Common myeloid progenitor, CD34-positive (primary cell): ENCODE measurements at regions not wholly inside any gene's neighbourhood (a gene's known extent, or its start where the extent isn't known, plus 50 kb on each side); places are given as distances from the start of the nearest gene placed in this dataset.

Experiments used
- CTCF ChIA-PET: fragments of 350-600 bp; sonication (Branson Sonifier 250); formaldehyde crosslinking; loops from one replicate; lab custom pipeline; 2021; ENCODE audit warnings: antibody characterized with exemption; lab: Charles Lee
- POLR2A ChIA-PET: fragments of 350-600 bp; sonication (Branson Sonifier 250); formaldehyde crosslinking; loops from one replicate; lab custom pipeline; 2021; ENCODE audit warnings: antibody characterized with exemption; lab: Charles Lee
- DNase-seq, 3 donors: peaks; one replicate each; pipeline versions ENCODE4 v3.0.0 to v3.0.0-alpha.2; 2013
- H3K27ac ChIP-seq, 2 experiments: 1 replicate in 1 of 2; 2 replicates in 1 of 2; pipeline ENCODE4 v1.7.0; 2013; ENCODE audit warnings: inconsistent platforms in 2 of 2, low read length in 2 of 2, mild to moderate bottlenecking in 2 of 2, low read depth in 1 of 2, moderate library complexity in 1 of 2; ENCODE audit not compliant: severe bottlenecking in 2 of 2, insufficient read depth in 1 of 2, poor library complexity in 1 of 2
- H3K27me3 ChIP-seq, 5 experiments: replicated peaks in 2 of 5; 1 replicate in 3 of 5; 2 replicates in 2 of 5; pipeline versions ENCODE4 v1.6.1 to v1.7.0; 2013; ENCODE audit warnings: low read length in 4 of 5, mild to moderate bottlenecking in 2 of 5, moderate library complexity in 2 of 5, inconsistent platforms in 1 of 5; ENCODE audit not compliant: insufficient read depth in 5 of 5, control insufficient read depth in 4 of 5
- H3K36me3 ChIP-seq, 4 experiments: 1 replicate in 2 of 4; 2 replicates in 2 of 4; pipeline versions ENCODE4 v1.6.1 to v1.7.0; 2013; ENCODE audit warnings: low read length in 3 of 4, control low read depth in 1 of 4, mild to moderate bottlenecking in 1 of 4; ENCODE audit not compliant: control insufficient read depth in 4 of 4, insufficient read depth in 4 of 4
- H3K4me1 ChIP-seq, 4 experiments: 1 replicate in 3 of 4; 2 replicates in 1 of 4; pipeline versions ENCODE4 v1.6.1 to v1.7.1; 2013; ENCODE audit warnings: low read length in 3 of 4, mild to moderate bottlenecking in 3 of 4, control low read depth in 1 of 4, inconsistent platforms in 1 of 4, moderate library complexity in 1 of 4; ENCODE audit not compliant: control insufficient read depth in 4 of 4, insufficient read depth in 4 of 4; ENCODE audit errors: control extremely low read depth in 1 of 4
- H3K4me3 ChIP-seq, 7 experiments: 1 replicate in 4 of 7; 2 replicates in 3 of 7; pipeline versions ENCODE4 v1.5.1 to v1.7.0; 2013; ENCODE audit warnings: mild to moderate bottlenecking in 7 of 7, low read length in 6 of 7, moderate library complexity in 6 of 7, inconsistent platforms in 2 of 7, low read depth in 2 of 7, control low read depth in 1 of 7; ENCODE audit not compliant: insufficient read depth in 4 of 7, control insufficient read depth in 1 of 7; ENCODE audit errors: extremely low read depth in 1 of 7
- H3K9me3 ChIP-seq, 5 experiments: 1 replicate in 4 of 5; 2 replicates in 1 of 5; pipeline versions ENCODE4 v1.6.1 to v1.7.1; 2013; ENCODE audit warnings: low read length in 4 of 5, mild to moderate bottlenecking in 2 of 5, inconsistent platforms in 1 of 5, low read depth in 1 of 5, moderate library complexity in 1 of 5; ENCODE audit not compliant: control insufficient read depth in 4 of 5, insufficient read depth in 2 of 5; ENCODE audit errors: control extremely low read depth in 1 of 5
- WGBS: methylation state at CpG from one replicate; pipeline ENCODE4 v1.1.5; 2013; ENCODE audit not compliant: insufficient coverage; 5-methylcytosine and 5-hydroxymethylcytosine counted together

GRCh38 chr3:165526367-165526766 lies 310.9 kb downstream of the BCHE start:
- Histone ChIP-seq H3K27ac (no peak overlapping the region), H3K4me1 (no peaks in the 10 kb centered on the region), H3K36me3 (no peaks in the 10 kb centered on the region), H3K27me3 (no peaks in the 10 kb centered on the region), H3K4me3 (no peak overlapping the region), H3K9me3 (no peaks in the 10 kb centered on the region)
- CTCF ChIA-PET = no interaction called here
- POLR2A ChIA-PET = no interaction called here
- WGBS = no CpG with 5 or more reads among the region's 2 CpGs
- DNase-seq = no peak

GRCh38 chr3:165523801-165524200 lies 313.4 kb downstream of the BCHE start:
- H3K4me3 ChIP-seq = no peak overlapping the region
- CTCF ChIA-PET = no interaction called here
- H3K36me3 ChIP-seq = no peaks in the 10 kb centered on the region
- no peak for DNase-seq
- POLR2A ChIA-PET = no interaction called here
- no peaks in the 10 kb centered on the region for H3K9me3 ChIP-seq
- H3K4me1 ChIP-seq = no peaks in the 10 kb centered on the region
- H3K27ac ChIP-seq = no peak overlapping the region
- no peaks in the 10 kb centered on the region for H3K27me3 ChIP-seq

GRCh38 chr3:165522386-165522785 lies 314.8 kb downstream of the BCHE start:
- no peaks in the 10 kb centered on the region for H3K36me3 ChIP-seq
- no peak overlapping the region for H3K27ac ChIP-seq
- no peaks in the 10 kb centered on the region for H3K9me3 ChIP-seq
- no peak overlapping the region for H3K4me3 ChIP-seq
- no peaks in the 10 kb centered on the region for H3K4me1 ChIP-seq
- no peak for DNase-seq
- WGBS = no CpG with 5 or more reads among the region's 1 CpG
- POLR2A ChIA-PET = no interaction called here
- no peaks in the 10 kb centered on the region for H3K27me3 ChIP-seq
- CTCF ChIA-PET = no interaction called here

- no peaks in the 10 kb centered on the region for H3K27me3 ChIP-seq
- POLR2A ChIA-PET = no interaction called here
- H3K36me3 ChIP-seq = no peaks in the 10 kb centered on the region
- H3K4me1 ChIP-seq = no peaks in the 10 kb centered on the region
- H3K4me3 ChIP-seq = no peak overlapping the region
- CTCF ChIA-PET = no interaction called here
- no peak overlapping the region for H3K27ac ChIP-seq
- H3K9me3 ChIP-seq = no peaks in the 10 kb centered on the region
- DNase-seq = no peak
- 100% methylated on average over 1 of the region's 2 CpGs for WGBS
These were observed 315.9 kb downstream of the BCHE start for GRCh38 chr3:165521131-165521871.

DNA sequence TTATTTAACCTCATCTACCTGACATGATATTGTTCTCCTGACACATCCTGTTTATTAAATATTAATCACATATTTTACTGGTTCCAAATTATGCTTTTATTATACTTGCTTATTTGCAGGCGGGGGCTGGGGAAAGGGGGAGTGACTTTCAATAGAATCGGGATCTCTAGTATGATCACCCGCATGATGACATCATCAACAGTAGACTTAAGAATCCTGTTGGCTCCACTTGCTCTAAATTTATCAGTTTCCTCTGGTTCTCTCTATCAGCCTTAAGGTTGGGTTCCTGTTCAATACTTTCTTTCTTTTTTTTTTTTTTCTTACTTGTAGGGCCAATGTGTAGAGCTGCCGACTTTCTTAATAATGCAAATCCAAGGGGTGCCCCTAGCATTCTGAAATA lies 317.5 kb downstream of the BCHE start:
- Histone ChIP-seq H3K36me3 (no peaks in the 10 kb centered on the region), H3K9me3 (no peaks in the 10 kb centered on the region), H3K4me3 (no peak overlapping the region), H3K4me1 (no peaks in the 10 kb centered on the region), H3K27ac (no peak overlapping the region), H3K27me3 (no peaks in the 10 kb centered on the region)
- WGBS = no CpG with 5 or more reads among the region's 4 CpGs
- CTCF ChIA-PET = no interaction called here
- no peak for DNase-seq
- POLR2A ChIA-PET = no interaction called here

- no peaks in the 10 kb centered on the region for H3K9me3 ChIP-seq
- H3K27ac ChIP-seq = no peak overlapping the region
- ChIA-PET POLR2A (no interaction called here), CTCF (no interaction called here)
- no peak overlapping the region for H3K4me3 ChIP-seq
- DNase-seq = no peak
- no peaks in the 10 kb centered on the region for H3K4me1 ChIP-seq
- WGBS = 88% methylated on average over 2 of the region's 2 CpGs
- no peaks in the 10 kb centered on the region for H3K36me3 ChIP-seq
- H3K27me3 ChIP-seq = no peaks in the 10 kb centered on the region
These were observed 318.9 kb downstream of the BCHE start for GRCh38 chr3:165518346-165518745.

- CTCF ChIA-PET = no interaction called here
- POLR2A ChIA-PET = no interaction called here
- WGBS = no CpG with 5 or more reads among the region's 4 CpGs
These were observed 317.8 kb upstream of the SLITRK3 start for GRCh38 chr3:165513715-165514701.

More at GRCh38 chr3:165513715-165514701, 317.8 kb upstream of the SLITRK3 start:
- DNase-seq = no peak
- Histone ChIP-seq H3K9me3 (no peaks in the 10 kb centered on the region), H3K4me3 (no peak overlapping the region), H3K4me1 (no peaks in the 10 kb centered on the region), H3K36me3 (no peaks in the 10 kb centered on the region), H3K27me3 (no peaks in the 10 kb centered on the region), H3K27ac (no peak overlapping the region)
